ENCODE measurements at regions not wholly inside any gene's neighbourhood (a gene's known extent, or its start where the extent isn't known, plus 50 kb on each side); places are given as distances from the start of the nearest gene placed in this dataset.

- TF ChIP-seq, protein P1, sequence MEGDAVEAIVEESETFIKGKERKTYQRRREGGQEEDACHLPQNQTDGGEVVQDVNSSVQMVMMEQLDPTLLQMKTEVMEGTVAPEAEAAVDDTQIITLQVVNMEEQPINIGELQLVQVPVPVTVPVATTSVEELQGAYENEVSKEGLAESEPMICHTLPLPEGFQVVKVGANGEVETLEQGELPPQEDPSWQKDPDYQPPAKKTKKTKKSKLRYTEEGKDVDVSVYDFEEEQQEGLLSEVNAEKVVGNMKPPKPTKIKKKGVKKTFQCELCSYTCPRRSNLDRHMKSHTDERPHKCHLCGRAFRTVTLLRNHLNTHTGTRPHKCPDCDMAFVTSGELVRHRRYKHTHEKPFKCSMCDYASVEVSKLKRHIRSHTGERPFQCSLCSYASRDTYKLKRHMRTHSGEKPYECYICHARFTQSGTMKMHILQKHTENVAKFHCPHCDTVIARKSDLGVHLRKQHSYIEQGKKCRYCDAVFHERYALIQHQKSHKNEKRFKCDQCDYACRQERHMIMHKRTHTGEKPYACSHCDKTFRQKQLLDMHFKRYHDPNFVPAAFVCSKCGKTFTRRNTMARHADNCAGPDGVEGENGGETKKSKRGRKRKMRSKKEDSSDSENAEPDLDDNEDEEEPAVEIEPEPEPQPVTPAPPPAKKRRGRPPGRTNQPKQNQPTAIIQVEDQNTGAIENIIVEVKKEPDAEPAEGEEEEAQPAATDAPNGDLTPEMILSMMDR (IDR thresholded peaks at IDR 0.05): no peak
- no peak overlapping the region for H3K27ac ChIP-seq
These were observed 257.2 kb downstream of the INSIG2 start for GRCh38 chr2:118345465-118345864.

DNA sequence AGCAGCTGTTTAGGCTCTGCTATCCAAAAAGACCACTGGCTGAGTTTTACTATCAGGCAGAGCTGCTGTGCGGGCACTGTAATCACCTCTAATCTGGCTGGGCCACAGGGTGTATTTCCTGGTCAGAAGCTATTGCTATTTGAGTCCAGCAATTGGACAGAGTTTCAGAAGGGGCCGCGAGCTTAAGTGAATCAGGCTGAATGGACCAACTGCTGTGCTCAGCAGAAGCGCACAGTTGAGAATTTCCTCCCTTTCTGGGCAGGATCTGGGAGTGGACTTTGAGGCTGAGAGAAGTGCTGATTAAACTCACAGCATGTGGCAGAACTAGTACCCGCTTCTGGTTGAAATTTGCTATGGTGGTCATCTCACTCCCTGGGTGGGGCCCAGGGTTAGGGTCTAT, 251.8 kb downstream of the INSIG2 start:
- no peak overlapping the region for H3K27ac ChIP-seq
- H3K4me1 ChIP-seq (replicated peaks in 1 of 2): no peaks in the 10 kb centered on the region
- intact Hi-C loops (cut with DNase I): no loop called here
- H3K36me3 ChIP-seq (replicated peaks in 1 of 2): no peaks in the 10 kb centered on the region
- TF ChIP-seq POLR2A (IDR thresholded peaks at IDR 0.05): no peak
- TF ChIP-seq, protein P1 (IDR thresholded peaks at IDR 0.05): no peak
- H3K27me3 ChIP-seq: no peaks in the 10 kb centered on the region
- 83 to 91% (median 87%) methylated on average over 4 to 5 of the region's 5 CpGs for WGBS, 4 donors
- no peak for DNase-seq
- H3K9me3 ChIP-seq (replicated peaks in 1 of 3): no peaks in the 10 kb centered on the region
- no peak overlapping the region for H3K4me3 ChIP-seq

More at GRCh38 chr2:118345465-118345864, 257.2 kb downstream of the INSIG2 start:
- intact Hi-C loops (cut with DNase I): no loop called here
- Histone ChIP-seq H3K27me3 (no peaks in the 10 kb centered on the region), H3K36me3 (replicated peaks in 1 of 2) (no peaks in the 10 kb centered on the region), H3K4me3 (no peak overlapping the region), H3K9me3 (replicated peaks in 1 of 3) (no peaks in the 10 kb centered on the region), H3K4me1 (replicated peaks in 1 of 2) (no peaks in the 10 kb centered on the region)
- WGBS, 4 donors: 64 to 80% (median 71%) methylated on average over 3 of the region's 3 CpGs
- DNase-seq: no peak

GRCh38 chr2:118339386-118339785, 251.1 kb downstream of the INSIG2 start:
- intact Hi-C loops (cut with DNase I): no loop called here
- H3K27me3 ChIP-seq: no peaks in the 10 kb centered on the region
- WGBS, 4 donors: 84 to 97% (median 97%) methylated on average over 1 of the region's 1 CpG

GRCh38 chr2:118333664-118334063, 245.4 kb downstream of the INSIG2 start:
- intact Hi-C loops (cut with DNase I): no loop called here

More at GRCh38 chr2:118339386-118339785, 251.1 kb downstream of the INSIG2 start:
- TF ChIP-seq, protein P1 (IDR thresholded peaks at IDR 0.05): no peak
- TF ChIP-seq POLR2A (IDR thresholded peaks at IDR 0.05): no peak
- no peaks in the 10 kb centered on the region for H3K9me3 ChIP-seq (replicated peaks in 1 of 3)
- H3K4me3 ChIP-seq: no peak overlapping the region
- H3K36me3 ChIP-seq (replicated peaks in 1 of 2): no peaks in the 10 kb centered on the region
- H3K27ac ChIP-seq: no peak overlapping the region
- H3K4me1 ChIP-seq (replicated peaks in 1 of 2): no peaks in the 10 kb centered on the region
- no peak for DNase-seq

More at GRCh38 chr2:118333664-118334063, 245.4 kb downstream of the INSIG2 start:
- Histone ChIP-seq H3K36me3 (replicated peaks in 1 of 2) (no peaks in the 10 kb centered on the region), H3K4me3 (no peak overlapping the region), H3K27me3 (no peaks in the 10 kb centered on the region), H3K4me1 (replicated peaks in 1 of 2) (no peaks in the 10 kb centered on the region), H3K9me3 (replicated peaks in 1 of 3) (no peaks in the 10 kb centered on the region), H3K27ac (no peak overlapping the region)
- TF ChIP-seq, protein P1 (IDR thresholded peaks at IDR 0.05): no peak
- no peak for TF ChIP-seq POLR2A (IDR thresholded peaks at IDR 0.05)
- DNase-seq: no peak

All from adrenal gland (tissue), 9 donors.